Mesendoderm (in vitro differentiated cells): ENCODE measurements at regions not wholly inside any gene's neighbourhood (a gene's known extent, or its start where the extent isn't known, plus 50 kb on each side); places are given as distances from the start of the nearest gene placed in this dataset.
A peak's percentile ranks its signal among the peaks of the same experiment; 100 is the strongest.

Experiments used
- DNase-seq: peaks from one replicate; pipeline ENCODE4 v3.0.0; 2013
- H2AK5ac ChIP-seq: 2 replicates; pipeline ENCODE4 v1.6.1; 2013; ENCODE audit warnings: low read length, inconsistent platforms
- H2BK120ac ChIP-seq: 2 replicates; pipeline ENCODE4 v1.6.1; 2013; ENCODE audit warnings: low read depth, mild to moderate bottlenecking, low read length, moderate library complexity, mixed read lengths
- H2BK15ac ChIP-seq: replicated peaks from 2 replicates; pipeline ENCODE4 v1.6.1; 2013; ENCODE audit warnings: low read depth, mild to moderate bottlenecking, moderate library complexity
- H2BK5ac ChIP-seq: 2 replicates; pipeline ENCODE4 v1.6.1; 2013; ENCODE audit warnings: low read length, inconsistent platforms
- H3K18ac ChIP-seq: 2 replicates; pipeline ENCODE4 v1.6.1; 2013; ENCODE audit warnings: mild to moderate bottlenecking, low read length, mixed read lengths
- H3K23ac ChIP-seq: one replicate; pipeline ENCODE4 v1.6.1; 2013; ENCODE audit warnings: low read length
- H3K27ac ChIP-seq: 2 replicates; pipeline ENCODE4 v1.5.1; 2013; ENCODE audit warnings: low read depth, mild to moderate bottlenecking, inconsistent platforms, low read length, moderate library complexity
- H3K27me3 ChIP-seq: 2 replicates; pipeline ENCODE4 v1.6.1; 2013; ENCODE audit warnings: low read length, control low read depth, mild to moderate bottlenecking, inconsistent platforms; ENCODE audit not compliant: insufficient read depth, poor library complexity
- H3K36me3 ChIP-seq: 2 replicates; pipeline ENCODE4 v1.6.1; 2013; ENCODE audit warnings: low read length, inconsistent platforms; ENCODE audit not compliant: control insufficient read depth, insufficient read depth
- H3K4ac ChIP-seq: one replicate; pipeline ENCODE4 v1.6.1; 2013; ENCODE audit warnings: low read depth, mild to moderate bottlenecking, low read length, moderate library complexity
- H3K4me1 ChIP-seq: 2 replicates; pipeline ENCODE4 v1.6.1; 2013; ENCODE audit warnings: low read depth, low read length, inconsistent platforms; ENCODE audit not compliant: control insufficient read depth
- H3K4me2 ChIP-seq: 2 replicates; pipeline ENCODE4 v1.6.1; 2013; ENCODE audit warnings: low read length
- H3K4me3 ChIP-seq: 2 replicates; pipeline ENCODE4 v1.5.1; 2013; ENCODE audit warnings: mild to moderate bottlenecking, low read length
- H3K56ac ChIP-seq: one replicate; pipeline ENCODE4 v1.6.1; 2013; ENCODE audit warnings: low read length
- H3K79me1 ChIP-seq: 2 replicates; pipeline ENCODE4 v1.6.1; 2013; ENCODE audit warnings: low read length, inconsistent platforms
- H3K79me2 ChIP-seq: 2 replicates; pipeline ENCODE4 v1.6.1; 2013; ENCODE audit warnings: mild to moderate bottlenecking, low read length; ENCODE audit not compliant: control insufficient read depth, insufficient read depth
- H3K9ac ChIP-seq: 2 replicates; pipeline ENCODE4 v1.6.1; 2013; ENCODE audit warnings: low read length, inconsistent platforms
- H4K5ac ChIP-seq: one replicate; pipeline ENCODE4 v1.6.1; 2013; ENCODE audit warnings: low read length
- H4K8ac ChIP-seq: one replicate; pipeline ENCODE4 v1.6.1; 2013; ENCODE audit warnings: low read depth, mild to moderate bottlenecking, control low read depth, low read length, moderate library complexity
- WGBS: extraction: QIAGEN DNeasy Blood & Tissue Kit; methylation state at CpG from one replicate; pipeline ENCODE4 v1.1.7; 2013; ENCODE audit warnings: low lambda C conversion rate, missing lambda C conversion rate; ENCODE audit not compliant: insufficient coverage; ENCODE audit errors: extremely low coverage; 5-methylcytosine and 5-hydroxymethylcytosine counted together

DNA sequence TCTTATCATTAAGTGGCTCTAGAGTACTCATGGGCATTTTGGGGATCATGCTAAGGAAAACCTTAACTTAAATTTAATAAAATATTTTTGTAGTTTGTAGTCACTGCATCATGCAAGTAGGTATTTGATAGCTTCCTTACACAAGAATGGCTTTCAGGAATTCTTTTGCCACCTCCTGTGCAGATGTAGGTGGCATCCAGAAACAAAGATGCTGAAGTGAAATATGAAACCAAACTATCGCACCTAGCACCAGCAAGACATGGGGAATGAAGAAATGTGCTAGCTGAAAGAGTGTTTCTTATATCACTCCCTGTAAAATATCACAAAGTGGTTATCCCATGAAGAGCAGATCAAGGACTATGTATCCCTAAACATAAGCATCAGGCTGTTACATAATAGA, 924.5 kb upstream of the PRR20A start:
- no peak overlapping the region for H3K4me2 ChIP-seq
- no peaks in the 10 kb centered on the region for H3K79me2 ChIP-seq
- H3K4me3 ChIP-seq = no peak overlapping the region
- H3K27ac ChIP-seq = no peak overlapping the region
- no peaks in the 10 kb centered on the region for H3K27me3 ChIP-seq
- no peak overlapping the region for H3K4ac ChIP-seq
- H4K5ac ChIP-seq = no peak overlapping the region
- H2BK5ac ChIP-seq = no peak overlapping the region
- no peak overlapping the region for H3K9ac ChIP-seq
- H3K79me1 ChIP-seq = no peaks in the 10 kb centered on the region
- WGBS = no CpG with 5 or more reads among the region's 1 CpG
- no peak overlapping the region for H4K8ac ChIP-seq
- H3K23ac ChIP-seq = no peak overlapping the region
- no peak overlapping the region for H2AK5ac ChIP-seq
- no peak overlapping the region for H2BK120ac ChIP-seq
- H3K4me1 ChIP-seq = no peaks in the 10 kb centered on the region
- H3K56ac ChIP-seq = no peak overlapping the region
- no peak for DNase-seq
- no peak overlapping the region for H2BK15ac ChIP-seq
- H3K36me3 ChIP-seq = no peaks in the 10 kb centered on the region
- no peak overlapping the region for H3K18ac ChIP-seq

DNA sequence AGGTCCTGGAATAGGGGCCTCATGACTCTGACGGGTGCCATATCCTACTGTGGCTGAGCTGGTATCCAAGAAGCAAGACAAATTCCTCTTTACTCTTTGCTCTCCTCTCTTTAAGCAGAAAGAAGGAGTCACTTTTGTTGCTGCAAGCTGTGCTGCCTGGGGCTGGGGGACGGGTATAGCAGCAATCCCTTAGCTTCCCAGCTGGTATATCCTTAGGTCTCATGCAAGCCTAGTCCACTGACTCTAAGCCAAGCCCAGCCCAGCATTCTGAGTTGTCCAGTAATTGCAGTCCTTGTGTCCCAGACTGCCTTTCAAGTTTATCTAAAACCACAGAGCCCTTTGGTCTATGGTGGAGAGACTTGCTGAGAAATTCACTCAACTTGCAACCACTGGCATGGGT, 893.0 kb upstream of the PRR20A start:
- no peak overlapping the region for H3K27ac ChIP-seq
- no peak overlapping the region for H3K4ac ChIP-seq
- WGBS = no CpG with 5 or more reads among the region's 2 CpGs

DNA sequence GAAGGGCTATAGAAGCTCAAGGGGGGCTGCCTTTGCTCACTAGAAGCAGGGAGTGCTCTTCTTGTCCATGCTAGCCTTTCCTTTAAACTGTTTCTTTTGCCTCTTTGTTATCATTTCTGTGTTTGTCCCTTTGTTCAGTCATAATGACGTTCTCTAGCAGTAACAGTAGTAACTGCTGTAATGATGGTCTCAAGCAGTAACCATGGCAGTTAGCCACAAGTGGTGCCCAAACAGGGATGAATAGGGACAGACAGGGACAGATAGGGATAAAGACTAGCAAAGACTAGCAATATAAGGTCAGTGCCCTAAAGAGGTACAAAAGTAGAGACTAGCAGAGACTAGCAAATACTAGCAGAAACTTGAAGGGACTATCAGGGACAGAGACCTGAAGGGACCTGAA, 869.0 kb upstream of the PRR20A start:
- Histone ChIP-seq H3K4me3 (no peak overlapping the region), H2BK5ac (no peak overlapping the region), H3K4ac (no peak overlapping the region), H4K5ac (no peak overlapping the region), H2BK120ac (no peak overlapping the region), H2AK5ac (no peak overlapping the region), H4K8ac (no peak overlapping the region), H3K79me2 (no peaks in the 10 kb centered on the region), H3K79me1 (no peaks in the 10 kb centered on the region), H3K9ac (no peak overlapping the region), H3K23ac (no peak overlapping the region), H3K18ac (no peak overlapping the region), H3K4me2 (no peak overlapping the region), H3K27ac (no peak overlapping the region), H2BK15ac (no peak overlapping the region), H3K27me3 (no peaks in the 10 kb centered on the region), H3K56ac (no peak overlapping the region), H3K4me1 (no peaks in the 10 kb centered on the region), H3K36me3 (no peaks in the 10 kb centered on the region)
- WGBS = no CpG with 5 or more reads among the region's 1 CpG
- DNase-seq = no peak

More for the DNA sequence above, 893.0 kb upstream of the PRR20A start:
- H3K79me1 ChIP-seq = no peaks in the 10 kb centered on the region
- no peak overlapping the region for H2BK5ac ChIP-seq
- no peaks in the 10 kb centered on the region for H3K79me2 ChIP-seq
- no peak overlapping the region for H3K4me2 ChIP-seq
- H3K56ac ChIP-seq = no peak overlapping the region
- H3K4me3 ChIP-seq = no peak overlapping the region
- H2AK5ac ChIP-seq = no peak overlapping the region
- no peak overlapping the region for H3K9ac ChIP-seq
- H3K36me3 ChIP-seq = no peaks in the 10 kb centered on the region
- no peak for DNase-seq
- no peak overlapping the region for H4K5ac ChIP-seq
- no peak overlapping the region for H2BK15ac ChIP-seq
- no peak overlapping the region for H3K18ac ChIP-seq
- no peak overlapping the region for H2BK120ac ChIP-seq
- no peak overlapping the region for H4K8ac ChIP-seq
- H3K27me3 ChIP-seq = no peaks in the 10 kb centered on the region
- no peaks in the 10 kb centered on the region for H3K4me1 ChIP-seq
- H3K23ac ChIP-seq = no peak overlapping the region

DNA sequence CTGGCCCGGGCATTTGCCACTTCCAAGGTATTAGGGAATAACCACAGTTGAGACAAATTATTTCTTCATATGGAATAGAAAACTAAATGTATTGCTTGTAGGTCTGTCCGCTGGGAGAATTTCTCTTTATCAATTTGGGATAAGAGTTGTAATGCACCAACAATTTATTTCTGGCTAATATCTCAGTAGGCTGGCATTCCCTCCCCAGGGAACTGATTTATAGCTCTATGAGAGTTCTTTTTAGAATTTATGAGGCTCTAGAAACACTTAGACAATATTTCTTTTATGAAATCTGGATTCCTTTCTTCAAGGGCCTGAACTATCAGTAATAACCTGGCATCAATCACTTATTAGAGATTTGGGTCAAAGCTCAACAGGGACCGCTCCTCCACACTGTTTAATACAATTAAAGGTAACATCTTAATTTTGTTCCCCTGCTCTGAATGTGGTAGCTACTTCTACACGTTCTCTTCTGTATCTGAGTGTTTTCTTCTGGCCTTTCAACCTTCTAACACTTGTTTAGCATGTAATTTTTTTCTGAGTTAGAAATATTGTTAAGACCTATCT, 857.4 kb upstream of the PRR20A start:
- Histone ChIP-seq H2AK5ac (no peak overlapping the region), H3K56ac (no peak overlapping the region), H2BK120ac (no peak overlapping the region), H3K4me1 (no peaks in the 10 kb centered on the region), H3K23ac (no peak overlapping the region), H3K4me3 (no peak overlapping the region), H3K36me3 (no peaks in the 10 kb centered on the region), H2BK5ac (no peak overlapping the region), H3K27ac (no peak overlapping the region), H3K79me1 (no peaks in the 10 kb centered on the region), H3K4me2 (no peak overlapping the region), H2BK15ac (no peak overlapping the region), H3K79me2 (no peaks in the 10 kb centered on the region), H3K27me3 (no peaks in the 10 kb centered on the region), H3K9ac (no peak overlapping the region), H3K18ac (no peak overlapping the region), H4K8ac (no peak overlapping the region), H4K5ac (no peak overlapping the region), H3K4ac (no peak overlapping the region)
- WGBS = no CpG with 5 or more reads among the region's 4 CpGs
- no peak for DNase-seq

DNA sequence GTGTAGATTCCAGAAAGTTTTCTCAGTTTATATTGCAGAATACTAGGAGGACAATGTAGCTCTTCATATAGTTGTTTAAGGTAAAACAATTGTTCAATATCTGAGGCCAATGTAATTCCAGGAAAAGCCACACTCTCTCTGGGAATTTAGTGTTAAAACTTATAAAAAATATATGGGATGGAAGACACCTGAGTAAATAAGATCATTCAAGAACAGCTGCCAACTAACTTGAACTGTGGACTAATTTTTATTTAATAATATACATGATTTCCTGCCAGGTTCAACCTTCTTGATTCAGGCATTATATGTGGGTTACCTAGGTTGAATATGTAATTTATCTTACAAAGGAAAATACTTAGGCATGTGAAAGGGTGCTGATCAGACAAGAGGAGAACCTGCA, 841.1 kb upstream of the PRR20A start:
- Histone ChIP-seq H3K56ac (no peak overlapping the region), H2BK5ac (no peak overlapping the region), H3K23ac (no peak overlapping the region), H4K8ac (no peak overlapping the region), H3K4me3 (no peak overlapping the region), H2BK15ac (no peak overlapping the region), H3K36me3 (no peaks in the 10 kb centered on the region), H3K79me1 (no peaks in the 10 kb centered on the region), H3K4me1 (no peaks in the 10 kb centered on the region), H3K18ac (no peak overlapping the region), H3K27me3 (no peaks in the 10 kb centered on the region), H3K27ac (no peak overlapping the region), H4K5ac (no peak overlapping the region), H3K79me2 (no peaks in the 10 kb centered on the region), H2AK5ac (no peak overlapping the region), H3K4me2 (no peak overlapping the region), H3K4ac (no peak overlapping the region), H2BK120ac (no peak overlapping the region), H3K9ac (no peak overlapping the region)
- no peak for DNase-seq

DNA sequence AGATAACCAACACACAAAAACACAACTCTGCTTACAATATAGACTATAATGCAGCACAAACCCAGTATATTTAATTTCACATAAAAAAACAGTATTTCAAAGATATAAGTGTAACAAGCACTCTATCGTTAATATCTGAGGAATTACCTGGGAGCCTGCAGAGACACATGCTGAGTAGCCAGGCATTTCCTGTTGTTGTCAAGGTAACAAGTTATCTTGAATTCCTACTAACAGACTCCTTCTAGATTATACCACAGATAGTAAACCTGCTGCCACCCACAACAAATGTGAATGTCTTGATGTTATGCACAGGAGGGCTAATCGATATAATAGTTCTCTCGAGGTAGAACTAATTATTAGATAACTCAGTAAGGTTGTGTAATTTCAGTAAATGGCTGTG, 826.0 kb upstream of the PRR20A start:
- H3K4me1 ChIP-seq = no peaks in the 10 kb centered on the region
- no peak overlapping the region for H3K4ac ChIP-seq
- no peak overlapping the region for H2BK120ac ChIP-seq
- H3K79me1 ChIP-seq = no peaks in the 10 kb centered on the region
- H4K8ac ChIP-seq = no peak overlapping the region
- no peaks in the 10 kb centered on the region for H3K79me2 ChIP-seq
- H2BK5ac ChIP-seq = no peak overlapping the region
- no peaks in the 10 kb centered on the region for H3K27me3 ChIP-seq
- no peak overlapping the region for H2AK5ac ChIP-seq
- H3K56ac ChIP-seq = no peak overlapping the region
- no CpG with 5 or more reads among the region's 3 CpGs for whole genome bisulfite sequencing
- no peak overlapping the region for H2BK15ac ChIP-seq
- peak; percentile 92 for DNase-seq
- no peak overlapping the region for H3K4me2 ChIP-seq
- H3K23ac ChIP-seq = no peak overlapping the region
- no peak overlapping the region for H3K27ac ChIP-seq
- H3K9ac ChIP-seq = no peak overlapping the region
- no peaks in the 10 kb centered on the region for H3K36me3 ChIP-seq
- H3K18ac ChIP-seq = no peak overlapping the region
- no peak overlapping the region for H4K5ac ChIP-seq
- H3K4me3 ChIP-seq = no peak overlapping the region
